ENCODE measurements at regions not wholly inside any gene's neighbourhood (a gene's known extent, or its start where the extent isn't known, plus 50 kb on each side); places are given as distances from the start of the nearest gene placed in this dataset.

DNA sequence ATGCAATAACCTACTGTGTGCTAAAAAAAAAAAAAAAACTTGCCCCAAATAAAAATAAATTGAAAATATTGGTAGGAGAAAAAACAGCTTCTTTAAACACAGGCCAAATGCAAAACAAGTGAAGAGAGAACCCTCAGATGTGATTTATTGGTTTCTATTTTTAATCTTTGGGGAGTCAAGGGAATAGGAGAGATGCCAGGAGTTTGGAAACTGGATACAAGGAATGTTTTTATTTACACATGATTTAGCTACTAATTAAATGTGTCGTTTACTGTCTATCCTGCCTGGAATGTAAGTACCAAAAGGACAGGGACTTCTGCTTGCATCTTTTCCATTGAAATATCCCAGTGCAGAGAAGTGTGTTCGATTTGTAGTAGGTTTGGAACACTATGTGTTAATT is 810.7 kb downstream of the MAFB start:
- TF ChIP-seq EP300 (IDR thresholded peaks at IDR 0.05) (no peak), POLR2A (IDR thresholded peaks at IDR 0.05) (no peak)
